Right ventricle myocardium superior (tissue), 1 donor: ENCODE measurements at regions not wholly inside any gene's neighbourhood (a gene's known extent, or its start where the extent isn't known, plus 50 kb on each side); places are given as distances from the start of the nearest gene placed in this dataset.

Source experiments
- ATAC-seq: fragments of 200-7000 bp; cut with Tn5 transposase; one replicate; pipeline ENCODE4 v1.9.1; 2020; ENCODE audit warnings: mild to moderate bottlenecking; ENCODE audit not compliant: poor library complexity
- DNase-seq: peaks from one replicate; pipeline ENCODE4 v3.0.0-alpha.2; 2020
- intact Hi-C: fragments of 100-400 bp; cut with DNase I; formaldehyde crosslinking; loops from one replicate; pipeline ENCODE4 v1.11.2; 2022
- donor health status: DM: no; HTN: yes; CAD: no; lungs with severe emphysema.

DNA sequence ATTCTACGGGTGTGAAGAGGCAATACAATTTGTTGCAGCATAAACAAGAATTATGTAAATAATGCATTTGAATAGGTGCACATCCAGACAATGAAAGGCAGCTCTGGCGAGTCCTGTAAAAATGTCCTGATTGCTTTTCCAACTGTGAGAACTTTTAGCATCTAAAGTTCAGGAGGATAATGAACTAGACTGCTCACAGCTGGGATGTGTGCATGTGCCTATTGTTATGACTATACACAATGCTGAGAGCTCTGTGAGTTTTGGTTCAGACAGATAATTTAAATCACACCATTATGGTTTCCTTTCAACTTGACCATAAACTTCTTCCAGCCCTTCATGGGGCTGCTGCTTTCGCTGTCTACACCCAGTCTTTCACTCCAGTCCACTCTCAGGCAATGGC is 99.9 kb downstream of the PLK2 start:
- no peak for DNase-seq
- ATAC-seq, result no peak
- intact Hi-C loops, result loop anchor here (10.0 kb wide), 1 partner anchor 95 kb away; no protein-coding TSS in a partner anchor

DNA sequence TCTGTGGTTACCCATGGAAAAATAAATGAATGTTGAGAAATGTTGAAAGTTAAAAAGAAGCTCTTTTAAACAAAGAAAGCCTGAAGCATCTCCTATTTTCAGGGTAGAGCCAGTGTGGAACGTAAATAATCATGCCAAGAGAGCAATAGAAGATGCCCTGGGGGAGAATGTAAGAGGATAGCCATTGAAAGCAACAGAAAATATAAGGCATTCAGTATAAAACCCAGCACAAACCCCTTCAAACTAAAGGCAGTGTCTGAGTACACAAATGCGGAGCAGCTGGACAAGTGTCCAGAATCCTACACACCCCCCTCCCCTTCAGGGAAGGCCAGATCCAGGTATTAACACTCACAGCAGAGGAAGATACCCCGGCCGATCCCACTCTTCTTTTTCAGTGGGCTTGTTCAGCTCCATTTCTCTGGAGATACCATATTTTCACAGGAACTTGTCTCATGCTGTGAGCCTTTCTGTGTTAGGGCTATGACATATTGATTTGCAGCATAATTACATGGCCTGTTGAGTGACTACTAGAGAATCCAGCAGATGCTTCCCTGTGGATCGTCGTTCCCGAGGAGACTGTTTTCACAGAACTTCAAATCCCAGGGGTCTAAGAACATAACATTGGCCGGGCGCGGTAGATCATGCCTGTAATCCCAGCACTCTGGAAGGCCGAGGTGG is 101.2 kb downstream of the PLK2 start:
- no peak for ATAC-seq
- DNase-seq, result no peak
- intact Hi-C loops, result no loop called here

DNA sequence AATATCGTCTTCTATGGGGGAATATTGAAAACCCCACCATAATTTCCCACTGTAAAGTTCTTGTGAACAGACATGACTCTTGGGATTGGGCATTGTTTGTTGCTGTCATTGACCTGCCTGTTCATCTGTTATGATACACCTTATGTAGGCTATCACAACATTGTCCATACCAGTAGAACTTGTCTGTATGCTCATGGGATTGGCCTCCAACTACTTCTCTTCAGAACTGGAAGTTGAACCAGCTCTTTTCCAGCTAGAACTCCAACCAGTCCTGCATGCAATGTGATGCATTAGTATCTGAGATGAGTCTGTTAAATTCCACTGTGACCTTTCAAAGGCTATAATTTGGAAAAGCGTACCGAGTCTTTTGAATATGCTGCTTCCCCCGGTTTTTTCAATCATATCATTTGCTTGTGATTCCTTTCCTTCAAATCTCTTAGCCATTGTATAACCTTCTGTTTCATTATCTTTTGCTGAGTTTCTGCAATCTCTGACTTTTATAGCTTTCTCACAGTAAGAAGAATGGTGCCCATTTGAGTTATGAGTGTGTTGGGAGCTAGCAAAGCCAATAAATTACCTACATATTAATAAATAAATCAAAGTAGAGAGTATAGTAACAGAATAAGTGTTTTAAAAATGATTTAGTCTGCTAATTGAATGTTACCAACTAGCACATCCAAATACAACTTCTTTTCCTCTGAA is 101.9 kb downstream of the PLK2 start:
- ATAC-seq (no peak), DNase-seq (no peak)
- intact Hi-C loops, result no loop called here

DNA sequence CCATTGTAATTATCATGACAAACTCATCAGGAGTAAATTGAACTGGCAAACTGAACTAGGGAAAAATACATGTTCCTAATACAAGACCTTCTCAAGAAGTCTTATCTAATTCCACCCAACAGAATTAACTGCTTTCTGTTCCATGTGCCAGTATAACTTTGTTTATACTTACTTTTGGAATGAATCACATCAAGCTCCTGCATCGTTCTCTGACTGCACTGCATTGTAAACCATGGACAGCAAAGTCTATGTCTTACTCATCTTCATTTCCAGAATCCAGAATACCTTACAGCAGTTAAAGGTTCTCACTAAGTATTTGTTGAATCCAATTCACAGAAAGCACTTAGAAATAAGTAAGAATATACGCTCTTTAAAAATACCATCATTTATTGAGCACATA is 102.8 kb downstream of the PLK2 start:
- intact Hi-C loops, result no loop called here
- ATAC-seq, result no peak
- DNase-seq, result no peak

DNA sequence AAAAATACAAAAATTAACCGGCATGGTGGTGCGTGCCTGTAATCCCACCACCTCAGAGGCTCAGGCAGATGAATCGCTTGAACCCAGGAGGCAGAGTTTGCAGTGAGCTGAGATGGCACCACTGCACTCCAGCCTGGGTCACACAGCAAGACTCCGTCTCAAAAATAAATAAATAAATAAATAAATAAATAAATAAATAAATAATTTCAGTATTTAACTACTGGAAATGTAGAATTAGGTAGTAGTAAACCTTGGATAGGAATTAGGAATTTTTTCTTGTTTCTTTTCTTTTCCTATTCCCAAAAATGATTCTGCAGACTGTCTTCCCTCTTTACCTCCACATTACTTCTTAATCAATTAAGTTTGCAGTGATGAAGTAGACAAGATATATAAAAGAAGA is 103.2 kb downstream of the PLK2 start:
- ATAC-seq, result no peak
- DNase-seq, result no peak
- intact Hi-C loops, result no loop called here

DNA sequence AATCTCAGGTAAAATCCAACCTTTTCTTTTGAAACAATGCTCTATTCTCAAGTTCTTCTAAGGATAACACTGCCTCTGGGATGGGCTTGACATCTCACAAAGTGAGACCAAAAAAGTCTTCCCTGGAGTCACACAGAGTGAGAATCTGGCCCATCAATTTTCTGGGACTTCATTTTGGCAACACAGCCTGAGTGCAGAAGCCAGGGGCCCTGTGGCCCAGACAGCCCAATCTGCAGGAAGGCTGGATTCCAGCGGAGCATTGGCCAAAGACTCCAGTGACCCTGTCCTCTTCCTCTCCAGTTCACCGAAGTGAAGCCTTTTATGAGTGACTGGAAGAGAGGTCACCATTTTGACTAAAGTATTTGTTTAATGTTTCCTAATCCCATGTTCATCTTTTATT is 105.1 kb downstream of the PLK2 start:
- no peak for DNase-seq
- no peak for ATAC-seq
- intact Hi-C loops, result no loop called here

DNA sequence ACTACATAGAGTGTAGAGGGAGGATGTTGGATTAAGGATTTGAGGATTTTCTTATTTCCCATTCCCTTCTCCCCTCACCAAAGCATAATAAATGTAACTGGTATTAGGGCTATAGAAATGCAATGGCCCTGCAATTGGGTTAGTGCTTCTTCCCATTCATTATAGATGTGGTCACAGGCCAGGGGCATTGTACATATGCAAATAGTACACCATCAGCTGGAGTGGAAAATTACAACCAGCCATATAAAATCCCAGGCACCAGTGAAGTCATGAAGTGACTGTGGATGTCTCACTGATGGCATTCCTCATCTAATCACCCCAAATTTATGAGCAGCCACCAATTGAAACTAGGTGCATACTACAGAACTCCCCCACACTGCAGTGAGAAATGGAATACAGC is 105.9 kb downstream of the PLK2 start:
- DNase-seq (no peak), ATAC-seq (no peak)
- intact Hi-C loops, result no loop called here

DNA sequence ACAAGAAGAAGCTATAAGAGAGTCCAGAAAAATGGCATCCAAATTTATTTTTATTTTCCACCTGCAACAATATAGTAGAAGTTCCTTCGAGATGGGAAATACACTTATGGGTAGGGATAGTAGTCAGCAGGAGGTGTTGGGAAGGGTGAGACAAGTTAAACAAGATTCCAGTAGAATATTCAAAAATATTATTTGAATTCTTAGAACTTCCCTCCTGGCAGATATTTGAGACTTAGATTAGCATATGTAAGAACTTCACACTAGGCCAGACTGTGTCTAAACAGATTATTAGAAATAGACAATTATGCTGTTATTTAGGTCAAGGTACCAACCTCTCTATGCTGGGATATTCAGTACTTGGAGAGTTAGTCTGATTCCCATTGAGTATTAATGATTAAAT is 108.7 kb downstream of the PLK2 start:
- no peak for ATAC-seq
- DNase-seq, result no peak
- intact Hi-C loops, result no loop called here

DNA sequence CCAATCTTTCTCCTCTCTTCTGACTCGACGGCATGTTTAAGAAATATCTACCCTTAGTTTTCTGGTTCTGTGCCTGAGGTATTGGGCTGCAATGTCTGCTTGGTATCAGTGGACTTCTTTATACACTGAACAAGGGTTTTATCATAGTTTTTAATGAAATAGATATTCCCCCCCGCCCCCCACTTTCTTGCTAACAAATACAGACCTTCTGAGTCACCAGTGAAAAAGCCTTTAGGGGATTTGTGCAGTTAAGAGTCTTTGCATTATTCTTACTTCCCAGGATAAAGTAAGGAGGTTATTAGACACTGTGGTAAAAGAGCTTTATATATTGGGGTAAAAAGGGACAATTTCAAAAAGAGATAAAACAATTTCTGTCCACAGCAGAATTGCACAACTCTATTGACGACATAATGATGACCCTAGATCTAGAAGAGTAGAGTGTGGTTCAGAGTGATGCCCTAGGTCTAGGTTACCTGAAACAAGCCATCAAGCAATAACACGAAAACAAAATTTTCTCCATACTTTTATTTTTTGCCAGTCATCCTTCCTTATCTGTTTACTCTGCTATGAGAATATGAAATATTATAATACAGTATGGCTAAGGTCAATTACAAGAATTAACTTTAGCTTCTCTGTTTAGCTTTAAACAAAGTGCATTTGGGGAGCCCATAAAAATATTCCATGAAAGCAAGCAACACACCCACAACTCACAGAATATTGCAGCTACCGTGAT is 110.7 kb downstream of the PLK2 start:
- ATAC-seq (no peak), DNase-seq (no peak)
- intact Hi-C loops, result no loop called here

DNA sequence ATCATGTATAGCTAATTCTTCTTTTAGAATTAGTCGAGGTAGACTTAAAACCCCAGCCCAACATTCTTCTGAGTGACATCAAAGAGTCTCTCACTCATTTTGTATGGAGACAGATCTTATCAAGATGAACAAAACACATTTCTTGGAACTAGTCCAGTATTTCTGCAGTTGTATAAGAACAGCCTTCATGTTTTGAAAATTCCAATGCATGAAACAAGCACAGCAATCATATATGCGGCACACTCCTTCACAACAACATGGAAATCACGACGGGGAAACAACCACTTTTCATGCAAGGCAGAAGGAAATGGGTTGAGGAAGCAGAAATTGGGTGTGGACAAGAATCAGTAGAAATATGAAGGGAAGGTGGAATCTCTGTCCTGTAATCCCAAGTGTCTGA is 113.8 kb downstream of the PLK2 start:
- DNase-seq (no peak), ATAC-seq (no peak)
- intact Hi-C loops, result no loop called here

DNA sequence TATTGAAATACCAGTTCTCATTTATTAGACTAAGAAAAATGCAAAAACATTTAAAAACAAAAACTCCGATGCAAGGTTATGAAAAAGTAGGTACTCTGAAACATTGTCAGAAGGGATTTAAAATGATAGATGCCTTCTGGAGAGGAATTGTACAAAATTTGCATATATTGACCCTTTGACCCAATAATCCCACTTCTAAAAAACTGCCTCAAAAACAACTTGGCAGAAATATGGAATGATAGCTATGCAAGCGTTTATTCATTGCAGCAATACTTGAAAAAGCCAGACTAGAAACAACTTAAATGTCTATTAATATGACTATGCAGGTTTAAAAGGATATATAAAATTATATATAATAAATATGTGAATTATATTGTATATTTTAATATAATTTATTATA is 118.4 kb downstream of the PLK2 start:
- ATAC-seq (no peak), DNase-seq (no peak)
- intact Hi-C loops, result no loop called here

DNA sequence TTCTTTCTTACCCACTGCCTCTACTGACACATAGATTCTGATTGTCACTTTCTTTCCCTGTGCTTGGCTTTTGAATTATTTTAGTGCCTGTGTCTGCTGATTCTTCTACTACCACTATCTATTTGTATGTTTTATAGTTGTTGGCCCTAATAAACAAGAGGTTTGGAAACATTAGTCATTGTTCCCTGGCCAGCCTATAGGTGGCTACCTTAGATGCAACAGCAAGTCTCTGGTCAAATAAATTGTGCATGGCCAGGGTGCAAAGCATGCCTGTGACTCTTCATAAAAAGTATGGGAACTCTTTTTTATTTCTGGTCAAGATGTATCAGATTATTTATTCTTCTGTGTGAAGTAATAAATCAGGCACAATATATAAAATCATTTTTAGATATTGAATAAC is 124.4 kb downstream of the PLK2 start:
- intact Hi-C loops, result no loop called here

DNA sequence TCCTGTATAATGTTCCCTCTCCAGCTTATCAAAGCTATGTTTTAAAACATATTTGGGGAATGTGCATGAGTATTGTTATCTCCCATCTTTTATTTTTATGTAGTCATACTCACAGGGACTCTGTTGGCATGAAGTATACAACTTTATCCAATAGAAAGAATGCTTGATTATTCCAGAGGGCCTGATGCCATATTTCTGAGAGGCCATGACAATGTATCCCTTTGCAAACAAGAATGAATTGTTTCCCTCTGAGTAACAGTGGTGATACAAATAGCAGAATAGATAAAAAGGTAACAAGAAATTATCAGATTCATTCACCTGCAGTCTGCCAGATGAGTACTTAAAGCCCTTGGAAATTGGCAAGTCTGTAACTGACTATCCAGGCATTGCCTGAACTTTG is 125.9 kb downstream of the PLK2 start:
- ATAC-seq, result no peak
- DNase-seq, result no peak
- intact Hi-C loops, result no loop called here

More for the DNA sequence above, 124.4 kb downstream of the PLK2 start:
- no peak for ATAC-seq
- DNase-seq, result no peak

DNA sequence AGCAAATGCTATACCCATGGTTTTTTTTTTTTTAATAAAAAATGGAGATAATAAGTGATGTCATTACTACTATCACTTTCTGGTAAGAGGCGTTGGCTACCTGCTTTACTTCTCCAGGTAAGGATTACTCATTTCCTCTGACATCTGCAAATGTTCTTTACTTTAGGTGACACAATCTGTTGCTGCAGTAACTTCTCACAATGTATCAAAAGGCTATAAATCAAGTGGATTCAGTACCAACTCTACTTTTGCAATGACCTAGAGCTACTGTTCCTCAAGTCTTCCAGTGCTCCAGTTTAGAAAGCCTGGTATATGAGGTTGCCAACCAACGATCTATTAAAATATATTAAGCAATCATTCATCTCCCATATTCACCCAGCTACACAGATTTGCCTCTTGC is 129.1 kb downstream of the PLK2 start:
- intact Hi-C loops, result no loop called here
- ATAC-seq (no peak), DNase-seq (no peak)

DNA sequence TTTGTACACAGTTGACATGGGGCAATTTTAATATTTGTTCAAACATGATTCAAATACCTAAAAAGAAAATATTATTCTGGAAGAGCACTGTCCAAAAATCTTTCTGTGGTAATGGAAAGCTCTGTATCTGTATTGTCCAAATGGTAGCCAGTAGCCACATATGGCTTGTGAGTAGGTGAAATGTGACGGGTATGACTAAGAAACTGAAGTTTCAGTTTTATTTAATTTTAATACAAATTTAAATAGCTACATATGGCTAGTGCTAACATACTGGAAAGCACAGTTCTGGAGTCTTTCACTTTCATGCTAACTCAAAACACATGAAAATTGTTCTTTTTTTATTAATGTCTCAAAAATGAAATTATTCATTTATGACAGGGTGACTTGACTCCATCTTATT is 132.6 kb downstream of the PLK2 start:
- intact Hi-C loops, result no loop called here
- ATAC-seq (no peak), DNase-seq (no peak)

DNA sequence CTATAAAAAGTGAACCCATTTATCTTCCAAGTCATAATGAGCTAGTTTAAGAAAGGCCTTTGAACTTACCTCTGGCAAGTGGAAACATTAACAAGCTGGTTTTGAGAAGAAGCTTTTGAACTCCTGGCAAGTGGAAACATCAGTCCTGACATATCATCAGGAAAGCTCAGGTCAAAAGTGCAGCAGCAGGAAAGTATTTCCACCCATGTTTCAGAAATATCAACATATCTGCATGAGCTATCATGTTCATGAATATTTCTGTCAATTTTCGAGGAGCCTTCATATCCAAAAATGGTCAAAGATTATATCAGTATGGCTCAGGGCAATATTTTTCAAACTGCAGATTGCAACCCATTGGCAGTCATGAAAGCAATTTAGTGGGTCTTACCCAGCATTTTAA is 133.9 kb downstream of the PLK2 start:
- ATAC-seq, result no peak

DNA sequence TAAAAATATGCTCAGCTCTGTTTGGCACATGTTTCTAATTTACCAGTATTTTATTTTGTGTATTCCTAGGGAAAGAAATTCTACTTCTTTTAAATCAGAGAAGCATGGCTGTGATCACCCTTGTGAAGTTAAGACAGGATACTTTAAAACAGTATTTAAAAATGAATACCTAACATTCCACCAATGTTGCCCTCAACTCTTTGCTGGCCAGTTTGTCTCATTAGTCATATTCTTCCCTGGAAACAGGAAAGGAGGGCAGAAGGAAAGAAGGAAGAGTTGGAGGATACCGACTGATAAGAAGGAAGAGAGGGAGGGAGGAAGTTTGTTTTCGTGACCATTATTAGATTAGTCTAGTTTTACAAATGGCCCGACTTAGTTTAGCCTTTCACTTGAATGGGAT is 137.4 kb downstream of the PLK2 start:
- intact Hi-C loops, result no loop called here
- ATAC-seq (no peak), DNase-seq (no peak)

More for the DNA sequence above, 133.9 kb downstream of the PLK2 start:
- no peak for DNase-seq
- intact Hi-C loops, result no loop called here

DNA sequence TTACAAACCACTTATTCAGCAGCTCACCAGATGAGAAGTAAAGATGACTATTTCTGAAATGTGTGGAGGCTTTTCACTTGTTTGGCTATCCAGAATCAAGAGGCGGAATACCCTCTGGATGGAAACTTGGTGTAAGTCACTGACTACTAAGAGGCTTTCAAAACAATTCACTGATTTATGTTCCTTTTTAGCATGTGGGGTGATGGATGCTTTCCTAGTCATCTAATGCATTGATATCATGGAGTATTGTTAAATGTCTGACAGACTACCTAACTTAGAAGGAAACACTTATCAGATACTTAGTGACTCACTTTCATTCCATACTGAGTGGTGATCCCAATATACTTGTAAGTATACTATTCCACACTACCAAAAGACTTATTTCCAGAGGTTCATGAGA is 141.4 kb downstream of the PLK2 start:
- ATAC-seq (no peak), DNase-seq (no peak)
- intact Hi-C loops, result no loop called here

DNA sequence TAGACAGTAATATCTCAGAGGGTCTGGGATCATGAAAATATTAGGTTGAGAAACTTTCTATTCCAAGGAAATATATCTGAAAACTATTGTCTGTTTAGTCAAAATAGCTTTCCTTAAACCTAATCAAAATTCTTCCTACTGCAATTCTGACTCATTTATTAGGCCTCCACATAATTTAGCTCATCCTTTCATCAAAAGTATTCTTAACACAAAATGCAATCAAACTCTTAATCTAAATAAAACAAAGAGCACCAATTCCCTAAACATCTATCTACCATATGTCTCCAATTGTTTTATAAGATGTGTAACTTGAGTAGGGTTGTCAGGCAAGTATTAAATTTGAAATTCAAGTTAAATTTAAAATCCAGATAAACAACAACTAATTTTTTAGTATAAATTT is 142.1 kb downstream of the PLK2 start:
- no peak for ATAC-seq
- DNase-seq, result no peak
- intact Hi-C loops, result no loop called here

DNA sequence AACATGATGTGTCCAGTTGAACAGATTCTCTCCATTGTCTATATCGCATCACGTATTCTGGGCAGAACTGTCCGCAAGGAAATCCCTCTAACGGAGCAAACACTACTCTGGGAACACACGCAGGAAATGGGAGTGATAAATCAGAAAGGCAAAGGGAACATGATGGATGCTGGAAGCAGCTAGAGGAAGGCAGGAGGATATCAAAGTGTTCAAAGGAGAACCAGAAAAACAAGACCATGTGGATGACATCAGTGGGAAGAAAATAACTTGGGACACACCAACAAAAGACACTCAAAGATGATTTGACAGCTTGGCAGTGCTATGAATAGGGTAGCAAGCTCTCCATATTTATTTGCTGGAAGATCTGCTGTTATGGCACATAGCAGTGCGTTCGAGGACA is 142.9 kb downstream of the PLK2 start:
- intact Hi-C loops, result no loop called here
- ATAC-seq, result no peak

More for the DNA sequence above, 142.9 kb downstream of the PLK2 start:
- DNase-seq, result no peak
